ENCODE measurements at regions not wholly inside any gene's neighbourhood (a gene's known extent, or its start where the extent isn't known, plus 50 kb on each side); places are given as distances from the start of the nearest gene placed in this dataset.
"Not testable (repeated sequence)": the region's sequence is repeated elsewhere in the genome, so short reads cannot be mapped to it uniquely, and the experiment has no call there.

DNA sequence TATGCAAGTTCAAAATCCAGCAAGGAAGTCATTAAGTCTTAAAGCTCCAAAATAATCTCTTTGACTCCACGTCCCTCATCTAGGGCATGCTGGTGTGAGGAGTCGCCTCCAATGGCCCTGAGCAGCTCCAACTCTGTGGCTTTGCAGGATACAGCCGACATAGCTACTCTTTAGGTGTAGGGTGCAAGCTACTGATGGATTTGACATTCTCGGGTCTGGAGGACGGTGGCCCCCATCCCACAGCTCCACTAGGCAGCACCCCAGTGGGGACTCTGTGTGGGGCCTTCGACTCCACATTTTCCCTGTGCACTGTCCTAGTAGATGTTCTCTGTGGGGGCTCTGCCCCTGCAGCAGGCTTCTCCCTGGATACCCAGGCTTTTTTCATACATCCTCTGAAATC is 333.2 kb upstream of the FGF13 start:
- no peak for DNase-seq (ENCODE audit: low read depth)

DNA sequence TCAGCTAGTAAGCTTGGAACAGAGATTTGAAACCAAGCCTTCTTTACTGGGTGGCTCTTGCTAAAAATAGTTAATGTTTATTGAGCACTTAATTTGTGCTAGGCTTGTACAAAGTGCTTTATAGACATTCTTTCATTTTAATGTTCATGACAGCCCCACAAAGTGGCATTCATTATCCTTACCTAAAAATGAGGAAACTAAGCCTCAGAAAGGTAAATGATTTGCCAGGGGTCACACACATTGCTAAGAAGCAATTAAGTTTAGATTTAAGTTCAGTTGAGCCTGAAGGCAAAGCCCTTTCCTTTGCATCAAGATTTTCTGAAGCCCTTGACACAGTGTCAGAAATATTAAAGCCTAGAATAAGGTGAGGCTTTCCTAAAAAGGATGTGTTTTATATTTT is 327.5 kb upstream of the FGF13 start:
- DNase-seq (ENCODE audit: low read depth): no peak

DNA sequence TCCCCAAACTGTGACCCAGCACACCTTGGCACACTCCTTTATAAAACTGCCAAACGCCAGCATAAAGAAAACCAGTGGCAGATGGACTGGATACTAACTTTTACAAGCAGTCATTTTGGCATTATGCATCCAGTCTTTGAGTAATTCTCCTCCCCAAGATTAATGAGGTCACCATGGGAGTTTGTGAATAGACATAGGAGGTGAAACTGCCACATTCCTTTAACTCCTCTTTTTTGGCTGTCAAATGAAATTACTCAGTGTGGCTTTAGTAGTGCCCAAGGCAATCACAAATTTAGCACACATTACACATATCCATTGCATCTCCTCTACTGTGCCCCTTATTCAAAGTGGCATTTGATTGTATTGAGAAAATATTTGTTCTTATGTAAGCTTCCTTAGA is 315.3 kb upstream of the FGF13 start:
- no peak for DNase-seq (ENCODE audit: low read depth)

DNA sequence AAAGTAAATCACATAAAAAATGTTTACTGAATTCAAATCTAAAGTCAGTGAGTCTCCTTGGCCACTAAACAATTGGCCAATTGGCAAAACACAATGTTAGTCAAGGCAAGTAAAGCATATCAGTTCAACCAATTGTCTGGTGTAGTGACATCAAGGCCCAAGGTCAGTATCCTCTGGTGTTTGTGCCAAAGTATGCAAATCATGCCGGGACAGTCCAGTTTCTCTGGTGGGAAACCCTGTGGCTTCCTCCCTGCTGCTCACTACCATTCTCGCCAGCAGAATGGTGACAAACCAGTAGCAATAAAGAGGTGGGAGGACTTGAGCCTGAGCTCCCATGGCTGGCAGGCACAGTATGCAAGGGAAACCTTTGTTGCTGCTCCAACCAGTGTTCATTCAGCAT is 314.9 kb upstream of the FGF13 start:
- DNase-seq (ENCODE audit: low read depth): no peak

DNA sequence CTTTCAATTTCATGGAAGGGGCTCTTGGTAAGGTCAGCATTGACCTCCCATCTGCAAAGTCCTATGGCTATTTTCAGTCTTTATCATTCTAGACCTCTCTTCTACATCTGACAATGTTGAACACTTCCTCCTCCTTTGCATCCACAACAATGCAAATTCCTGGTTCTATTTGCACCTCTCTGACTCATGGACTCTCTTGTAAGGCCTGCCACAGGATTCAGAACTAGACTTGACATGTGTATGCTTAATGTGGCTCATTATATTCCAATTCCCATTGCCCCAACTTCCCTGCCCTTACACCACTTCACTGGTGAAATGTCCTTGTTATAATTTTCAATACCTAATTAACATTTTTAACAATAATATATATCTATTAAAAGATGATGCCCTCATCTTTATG is 314.3 kb upstream of the FGF13 start:
- no peak for DNase-seq (ENCODE audit: low read depth)

DNA sequence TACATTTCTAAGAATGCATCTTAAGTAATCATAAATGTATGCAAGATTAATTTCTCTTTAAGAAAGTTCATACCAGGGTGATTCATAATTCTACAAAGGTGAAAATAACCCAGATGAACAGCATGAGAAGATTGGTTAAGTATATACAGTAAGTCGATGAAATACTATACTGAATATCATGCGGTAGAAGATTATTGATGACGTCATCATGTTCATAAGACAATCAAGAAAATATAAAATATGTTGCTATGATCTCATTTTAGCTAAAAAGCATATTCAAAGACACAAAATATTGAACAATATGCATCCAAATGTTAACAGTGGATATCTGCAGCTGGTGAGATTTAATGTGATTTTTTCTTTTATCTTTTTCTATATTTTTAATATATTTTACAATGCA is 312.0 kb upstream of the FGF13 start:
- no peak for DNase-seq (ENCODE audit: low read depth)

DNA sequence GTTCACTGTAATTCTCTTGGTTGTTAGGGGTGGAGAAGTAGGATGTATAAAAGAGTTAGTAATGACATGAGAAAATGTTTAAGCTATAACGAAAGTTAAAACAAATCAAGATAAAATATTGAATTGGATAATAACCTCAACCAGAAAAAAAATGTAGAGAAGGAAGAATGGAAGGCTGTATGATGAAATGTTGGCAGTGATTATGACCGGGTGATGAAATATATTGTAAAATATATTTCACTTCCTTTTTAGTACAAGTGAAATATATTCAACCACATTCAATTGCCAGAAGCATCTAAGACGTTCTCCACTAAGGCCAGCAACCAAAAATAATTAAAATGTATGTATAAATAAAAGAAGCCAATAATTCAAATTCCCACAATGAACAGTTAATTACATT is 309.3 kb upstream of the FGF13 start:
- DNase-seq (ENCODE audit: low read depth): no peak

DNA sequence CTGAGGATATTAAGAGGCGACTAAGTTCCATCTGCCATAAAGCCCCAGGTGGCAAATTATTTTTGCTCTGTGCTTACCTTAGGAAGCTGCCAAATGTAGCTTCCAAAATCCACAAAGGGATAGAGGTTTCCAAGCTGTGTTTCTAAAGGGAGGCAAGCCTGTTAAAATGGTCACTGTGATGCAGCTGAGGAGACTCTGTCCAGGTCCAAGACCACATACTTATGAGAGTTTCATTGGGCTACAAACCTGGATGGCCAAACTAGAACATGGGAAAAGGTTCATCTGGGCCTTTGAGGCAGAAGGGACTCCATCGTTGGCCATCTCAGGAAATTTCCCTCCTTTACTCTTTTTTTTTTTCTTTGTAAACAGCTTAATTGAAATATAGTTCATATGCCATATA is 306.9 kb upstream of the FGF13 start:
- no peak for DNase-seq (ENCODE audit: low read depth)

DNA sequence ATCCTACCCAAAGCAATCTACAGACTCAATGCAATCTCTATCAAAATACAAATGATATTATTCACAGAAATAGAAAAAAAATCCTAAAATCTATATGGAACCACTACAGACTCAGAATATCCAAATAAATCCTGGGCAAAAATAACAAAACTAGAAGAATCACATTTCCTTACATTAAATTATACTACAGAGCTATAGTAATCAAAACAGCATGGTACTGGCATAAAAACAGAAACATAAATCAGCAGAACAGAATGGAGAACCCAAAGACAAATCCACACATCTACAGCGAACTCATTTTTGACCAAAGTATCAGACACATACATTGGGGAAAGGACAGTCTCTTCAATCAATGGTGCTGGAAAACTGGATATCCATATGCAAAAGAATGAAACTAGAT is 304.1 kb upstream of the FGF13 start:
- DNase-seq (ENCODE audit: low read depth): no peak

DNA sequence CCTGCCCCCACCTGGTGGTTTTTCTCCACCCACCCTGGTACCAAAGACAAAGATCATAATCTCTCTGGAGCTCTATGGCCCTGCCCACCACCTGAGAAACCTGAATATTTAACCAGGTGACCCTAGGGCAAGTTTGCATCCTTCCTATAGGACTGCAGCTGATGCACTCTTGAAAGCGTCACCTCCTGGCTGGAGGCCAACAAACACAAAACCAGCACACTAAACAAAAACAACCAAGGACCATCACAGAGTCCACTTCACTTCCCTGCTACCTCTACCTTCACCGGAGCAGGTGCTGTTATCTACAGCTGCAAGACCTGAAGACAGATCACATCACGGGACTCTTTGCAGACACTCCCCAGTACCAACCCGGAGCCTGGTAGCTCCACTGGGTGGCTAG is 296.7 kb upstream of the FGF13 start:
- no peak for DNase-seq (ENCODE audit: low read depth)

DNA sequence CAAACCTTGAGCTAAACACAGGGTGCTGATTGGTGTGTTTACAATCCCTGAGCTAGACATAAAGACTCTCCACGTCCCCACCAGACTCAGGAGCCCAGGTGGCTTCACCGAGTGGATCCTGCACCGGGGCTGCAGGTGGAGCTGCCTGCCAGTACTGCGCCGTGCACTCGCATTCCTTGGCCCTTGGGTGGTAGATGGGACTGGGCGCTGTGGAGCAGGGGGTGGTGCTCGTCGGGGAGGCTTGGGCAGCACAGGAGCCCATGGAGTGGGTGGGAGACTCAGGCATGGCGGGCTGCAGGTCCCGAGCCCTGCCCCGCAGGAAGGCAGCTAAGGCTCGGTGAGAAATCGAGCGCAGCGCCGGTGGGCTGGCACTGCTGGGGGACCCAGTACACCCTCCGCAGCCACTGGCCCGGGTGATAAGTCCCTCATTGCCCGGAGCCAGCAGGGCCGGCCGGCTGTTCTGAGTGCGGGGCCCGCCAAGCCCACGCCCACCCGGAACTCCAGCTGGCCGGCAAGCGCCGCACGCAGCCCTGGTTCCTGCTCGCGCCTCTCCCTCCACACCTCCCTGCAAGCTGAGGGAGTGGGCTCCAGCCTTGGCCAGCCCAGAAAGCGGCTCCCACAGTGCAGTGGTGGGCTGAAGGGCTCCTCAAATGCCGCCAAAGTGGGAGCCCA is 292.5 kb upstream of the FGF13 start:
- DNase-seq (ENCODE audit: low read depth): not testable (repeated sequence)

DNA sequence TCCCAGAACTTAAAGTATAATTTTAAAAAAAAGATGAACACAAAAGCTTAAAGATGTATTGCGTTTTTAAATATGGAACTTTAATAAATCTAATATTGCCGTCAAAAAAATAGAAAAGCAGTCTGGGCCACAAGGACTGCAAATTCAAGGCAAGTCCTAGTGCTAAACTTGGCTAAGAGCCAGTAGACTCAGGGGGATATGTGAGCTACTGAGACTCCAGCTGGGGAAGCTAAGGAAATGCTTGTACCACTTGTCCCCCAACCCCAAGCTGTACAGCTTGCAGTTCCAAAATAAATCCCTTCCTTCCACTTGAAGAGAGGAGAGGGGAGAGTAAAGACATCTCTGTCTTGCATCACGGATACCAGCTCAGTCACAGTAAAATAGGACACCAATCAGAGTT is 290.8 kb upstream of the FGF13 start:
- no peak for DNase-seq (ENCODE audit: low read depth)

DNA sequence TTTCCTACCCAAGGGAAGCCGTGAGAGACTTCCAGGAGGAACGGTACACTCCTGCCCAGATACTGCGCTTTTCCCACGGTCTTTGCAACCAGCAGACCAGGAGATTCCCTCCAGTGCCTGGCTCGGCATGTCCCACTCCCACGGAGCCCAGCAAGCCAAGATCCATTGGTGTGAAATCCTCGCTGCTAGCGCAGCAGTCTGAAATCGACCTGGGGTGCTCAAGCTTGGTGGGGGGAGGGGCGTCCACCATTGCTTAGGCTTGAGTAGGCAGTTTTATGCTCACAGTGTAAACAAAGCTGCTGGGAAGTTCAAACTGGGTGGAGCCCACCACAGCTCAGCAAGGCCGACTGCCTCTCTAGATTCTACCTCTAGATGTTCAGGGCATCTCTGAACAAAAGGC is 284.8 kb upstream of the FGF13 start:
- no peak for DNase-seq (ENCODE audit: low read depth)

DNA sequence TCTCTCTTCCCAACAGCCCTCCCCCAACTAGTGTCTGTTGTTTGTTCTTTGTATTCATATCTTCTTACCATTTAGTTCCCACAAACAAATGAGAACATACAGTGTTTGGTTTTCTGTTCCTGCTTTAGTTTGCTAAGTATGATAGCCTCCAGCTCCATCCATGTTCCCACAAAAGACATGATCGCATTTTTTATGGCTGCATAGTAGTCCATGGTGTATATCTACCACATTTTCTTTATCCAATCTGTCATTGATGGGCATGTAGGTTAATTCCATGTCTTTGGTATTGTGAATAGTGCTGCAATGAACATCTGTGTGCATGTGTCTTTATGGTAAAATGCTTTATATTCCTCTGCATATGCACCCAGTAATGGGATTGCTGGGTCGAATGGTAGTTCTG is 283.9 kb upstream of the FGF13 start:
- DNase-seq (ENCODE audit: low read depth): no peak

DNA sequence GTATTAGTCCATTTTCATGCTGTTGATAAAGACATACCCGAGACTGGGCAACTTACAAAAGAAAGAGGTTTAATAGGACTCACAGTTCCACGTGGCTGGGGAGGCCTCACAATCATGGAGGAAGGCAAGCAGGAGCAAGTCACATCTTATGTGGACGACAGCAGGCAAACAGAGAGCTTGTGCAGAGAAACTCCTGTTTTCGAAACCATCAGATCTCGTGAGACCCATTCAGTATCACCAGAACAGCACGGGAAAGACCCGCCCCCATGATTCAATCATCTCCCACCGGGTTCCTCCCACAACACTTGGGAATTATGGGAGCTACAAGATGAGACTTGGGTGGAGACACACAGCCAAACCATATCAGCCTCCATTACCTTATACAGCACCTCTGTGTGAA is 278.9 kb upstream of the FGF13 start:
- not testable (repeated sequence) for DNase-seq (ENCODE audit: low read depth)

DNA sequence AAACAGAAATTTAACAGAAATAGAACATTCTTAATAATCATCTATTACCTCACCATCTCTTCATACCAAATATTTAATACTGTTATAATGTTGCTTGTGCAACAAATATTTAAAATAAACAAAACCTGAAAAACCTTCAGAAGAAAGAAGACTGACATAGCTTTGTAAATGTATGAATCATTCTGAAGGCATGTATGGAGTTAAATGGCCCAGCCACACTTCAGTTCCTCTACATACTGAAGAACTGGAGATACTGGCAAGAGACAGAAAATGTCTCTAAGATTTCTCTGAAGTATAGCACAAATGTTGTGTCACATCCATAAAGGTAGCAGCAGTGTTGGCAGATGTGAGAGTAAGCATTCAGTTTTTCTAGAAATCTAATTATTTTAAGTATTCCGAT is 275.3 kb upstream of the FGF13 start:
- peak; percentile 4 for DNase-seq (ENCODE audit: low read depth)

DNA sequence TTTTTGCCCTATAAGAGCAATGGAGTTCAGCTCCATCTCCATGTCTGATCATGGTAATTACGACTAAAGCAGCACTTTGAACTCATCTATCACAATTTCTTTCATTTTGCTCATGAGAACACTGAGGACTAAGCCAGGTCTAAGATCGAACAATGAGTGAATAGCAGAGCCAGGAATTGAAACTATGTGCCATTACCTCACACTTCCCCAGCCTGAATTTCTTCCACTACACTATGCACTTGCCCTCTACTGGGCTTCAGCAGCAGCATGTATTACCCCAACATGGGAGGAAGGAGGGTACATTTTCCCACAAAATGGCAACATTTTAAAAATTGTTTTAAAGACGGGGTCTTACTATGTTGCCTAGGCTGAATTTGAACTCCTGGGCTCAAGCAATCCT is 274.7 kb upstream of the FGF13 start:
- DNase-seq (ENCODE audit: low read depth): peak; percentile 15

DNA sequence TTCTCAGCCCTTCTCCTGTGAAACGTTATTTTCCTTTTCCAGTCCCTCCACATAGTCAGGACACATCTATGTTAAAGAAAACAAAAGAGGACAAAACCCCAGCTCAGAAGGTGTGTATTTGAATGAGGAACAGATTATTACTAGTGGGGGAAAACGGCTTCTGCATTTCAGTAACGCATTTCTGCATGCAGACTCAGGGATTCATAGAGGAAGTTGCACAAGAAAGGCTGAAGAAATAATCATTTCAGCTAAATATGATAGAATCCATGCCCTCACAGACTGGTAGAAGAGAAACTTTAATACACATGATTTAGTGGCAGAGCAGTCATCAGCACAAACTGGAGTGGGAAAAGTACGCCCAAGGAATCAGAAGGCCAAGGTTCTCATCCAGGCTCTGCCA is 270.8 kb upstream of the FGF13 start:
- no peak for DNase-seq (ENCODE audit: low read depth)

DNA sequence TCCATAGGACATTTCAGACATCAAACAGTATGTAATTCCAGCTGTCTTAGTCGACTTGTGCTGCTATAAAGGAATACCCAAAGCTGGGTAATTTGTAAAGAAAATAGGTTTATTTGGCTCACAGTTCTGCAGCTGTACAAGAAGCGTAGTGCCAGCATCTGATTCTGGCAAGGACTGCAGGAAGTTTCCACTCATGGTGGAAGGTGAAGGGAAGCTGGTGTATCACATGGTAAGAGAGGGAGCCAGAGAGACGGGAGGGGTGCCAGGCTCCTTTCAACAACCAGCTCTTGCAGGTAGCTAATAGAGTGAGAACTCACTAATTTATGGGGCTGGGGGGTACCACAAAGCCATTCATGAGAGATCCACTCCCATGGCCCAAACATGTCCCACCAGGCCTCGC is 253.0 kb upstream of the FGF13 start:
- no peak for DNase-seq (ENCODE audit: low read depth)

DNA sequence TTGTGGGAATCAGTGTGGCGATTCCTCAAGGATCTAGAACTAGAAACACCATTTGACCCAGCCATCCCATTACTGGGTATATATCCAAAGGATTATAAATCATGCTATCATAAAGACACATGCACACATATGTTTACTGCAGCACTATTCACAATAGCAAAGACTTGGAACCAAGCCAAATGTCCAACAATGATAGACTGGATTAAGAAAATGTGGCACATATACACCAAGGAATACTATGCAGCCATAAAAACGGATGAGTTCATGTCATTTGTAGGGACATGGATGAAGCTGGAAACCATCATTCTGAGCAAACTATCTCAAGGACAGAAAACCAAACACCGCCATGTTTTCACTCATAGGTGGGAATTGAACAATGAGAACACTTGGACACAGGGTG is 250.9 kb upstream of the FGF13 start:
- DNase-seq (ENCODE audit: low read depth): not testable (repeated sequence)

DNA sequence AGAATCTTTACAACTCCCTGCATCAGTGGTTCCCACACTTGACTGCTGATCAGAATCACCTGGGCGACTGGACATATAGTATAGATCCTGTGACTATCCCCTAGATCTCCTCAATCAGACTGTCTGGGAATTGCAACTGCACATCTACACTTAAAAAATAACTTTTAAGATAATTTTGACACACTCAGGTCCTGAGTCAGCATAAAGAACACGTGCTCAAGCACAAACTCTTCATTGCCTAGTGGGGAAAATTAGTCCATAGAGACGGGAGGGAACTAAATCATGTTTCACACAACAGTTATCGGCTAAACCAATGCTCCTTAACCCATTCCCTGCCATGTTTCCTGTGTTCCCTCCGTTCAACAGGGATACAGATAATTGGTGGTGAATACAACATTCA is 243.5 kb upstream of the FGF13 start:
- no peak for DNase-seq (ENCODE audit: low read depth)

DNA sequence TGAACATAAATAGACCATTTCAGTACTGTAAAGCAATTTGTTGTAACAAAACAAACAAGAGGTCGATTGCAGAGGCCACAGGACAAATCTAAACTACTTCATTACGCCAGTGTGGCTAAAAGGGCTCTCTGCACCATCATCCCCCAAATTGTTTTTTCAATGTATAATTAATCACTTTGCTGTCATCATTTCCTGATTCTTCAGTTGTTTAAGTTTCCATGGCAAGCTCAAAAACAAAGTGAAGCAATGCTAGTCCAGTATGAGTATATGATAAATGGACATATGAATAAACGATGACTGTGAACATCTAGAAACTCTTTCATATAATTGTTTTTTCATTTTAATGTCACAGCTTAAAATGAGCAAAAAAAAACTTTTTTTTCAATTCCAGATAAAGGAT is 235.4 kb upstream of the FGF13 start:
- peak; percentile 13 for DNase-seq (ENCODE audit: low read depth)

DNA sequence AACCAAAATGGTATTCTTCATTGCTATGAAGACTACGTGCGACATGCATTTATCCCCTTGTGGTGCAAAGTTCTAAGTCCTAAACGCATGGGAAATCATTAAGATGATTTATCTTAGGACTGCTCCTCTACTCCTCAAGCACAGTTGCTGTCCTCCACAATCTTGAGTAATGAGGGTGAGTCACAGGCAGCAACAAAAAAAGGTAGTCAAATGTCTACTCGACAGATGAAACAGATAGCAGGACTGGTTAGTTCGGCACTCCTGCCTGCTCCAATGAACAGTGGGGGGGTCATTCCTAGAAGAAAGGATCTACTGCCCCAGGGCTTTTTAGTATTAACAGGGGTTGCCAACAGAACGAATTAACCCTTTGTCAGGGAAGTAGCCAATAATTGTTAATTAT is 233.7 kb upstream of the FGF13 start:
- DNase-seq (ENCODE audit: low read depth): peak; percentile 64

DNA sequence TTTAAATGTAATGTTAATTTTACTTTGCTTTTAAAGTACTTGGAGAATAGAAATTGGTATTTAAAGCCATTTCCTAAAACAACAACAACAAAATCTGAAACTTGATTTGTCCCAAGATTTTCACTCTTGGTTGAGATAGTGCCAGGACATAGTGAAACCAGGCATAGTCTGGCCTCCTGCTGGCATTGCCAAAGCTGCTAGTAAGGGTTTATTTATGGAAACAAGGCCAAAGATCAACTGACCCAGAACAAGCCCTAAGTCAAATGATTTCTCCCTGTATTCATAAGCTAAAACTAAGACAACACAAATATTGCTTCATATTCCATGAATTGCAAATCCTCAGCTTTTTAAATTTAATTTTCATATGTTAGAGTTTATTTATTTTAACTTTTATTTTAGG is 227.5 kb upstream of the FGF13 start:
- DNase-seq (ENCODE audit: low read depth): no peak

Data from LHCN-M2 (cell line).